ENCODE measurements at regions not wholly inside any gene's neighbourhood (a gene's known extent, or its start where the extent isn't known, plus 50 kb on each side); places are given as distances from the start of the nearest gene placed in this dataset.

- TF ChIP-seq CTCF (IDR thresholded peaks at IDR 0.05) = no peak
- TF ChIP-seq POLR2A (IDR thresholded peaks at IDR 0.05) = no peak
Observed at GRCh38 chr5:153067869-153068268, 422.6 kb upstream of the GRIA1 start.
